ENCODE measurements at regions not wholly inside any gene's neighbourhood (a gene's known extent, or its start where the extent isn't known, plus 50 kb on each side); places are given as distances from the start of the nearest gene placed in this dataset.

DNA sequence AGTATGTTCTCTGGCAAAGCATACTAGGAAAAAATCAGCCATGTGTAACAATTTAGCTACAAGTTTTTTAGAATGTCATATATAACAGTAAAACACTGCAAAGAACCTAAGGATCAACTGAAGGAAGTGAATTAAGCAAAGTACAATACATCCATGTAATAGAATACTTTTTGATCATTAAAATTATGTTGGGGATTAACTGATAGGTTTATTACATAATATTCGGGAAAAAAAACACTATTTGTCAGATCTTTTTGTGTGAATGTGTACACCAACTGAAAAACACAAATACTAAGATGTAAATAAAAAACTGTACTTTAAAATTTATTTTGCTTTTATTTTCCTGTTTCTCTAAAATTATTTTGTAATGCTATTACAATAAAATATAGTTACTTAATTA is 185.5 kb upstream of the DYNLRB2 start:
- TF ChIP-seq, protein P1, sequence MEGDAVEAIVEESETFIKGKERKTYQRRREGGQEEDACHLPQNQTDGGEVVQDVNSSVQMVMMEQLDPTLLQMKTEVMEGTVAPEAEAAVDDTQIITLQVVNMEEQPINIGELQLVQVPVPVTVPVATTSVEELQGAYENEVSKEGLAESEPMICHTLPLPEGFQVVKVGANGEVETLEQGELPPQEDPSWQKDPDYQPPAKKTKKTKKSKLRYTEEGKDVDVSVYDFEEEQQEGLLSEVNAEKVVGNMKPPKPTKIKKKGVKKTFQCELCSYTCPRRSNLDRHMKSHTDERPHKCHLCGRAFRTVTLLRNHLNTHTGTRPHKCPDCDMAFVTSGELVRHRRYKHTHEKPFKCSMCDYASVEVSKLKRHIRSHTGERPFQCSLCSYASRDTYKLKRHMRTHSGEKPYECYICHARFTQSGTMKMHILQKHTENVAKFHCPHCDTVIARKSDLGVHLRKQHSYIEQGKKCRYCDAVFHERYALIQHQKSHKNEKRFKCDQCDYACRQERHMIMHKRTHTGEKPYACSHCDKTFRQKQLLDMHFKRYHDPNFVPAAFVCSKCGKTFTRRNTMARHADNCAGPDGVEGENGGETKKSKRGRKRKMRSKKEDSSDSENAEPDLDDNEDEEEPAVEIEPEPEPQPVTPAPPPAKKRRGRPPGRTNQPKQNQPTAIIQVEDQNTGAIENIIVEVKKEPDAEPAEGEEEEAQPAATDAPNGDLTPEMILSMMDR (IDR thresholded peaks at IDR 0.05): no peak
- no peak for TF ChIP-seq POLR2A (IDR thresholded peaks at IDR 0.05)
